CD14-positive monocyte (primary cell): ENCODE measurements at regions not wholly inside any gene's neighbourhood (a gene's known extent, or its start where the extent isn't known, plus 50 kb on each side); places are given as distances from the start of the nearest gene placed in this dataset.

ENCODE experiments used
- DNase-seq, 3 donors: peaks; one replicate each; pipeline ENCODE4 v3.0.0-alpha.2; 2011 to 2022
- H2AFZ ChIP-seq: 2 replicates; pipeline ENCODE4 v1.6.0; 2012; ENCODE audit warnings: mild to moderate bottlenecking, low read depth, low read length, inconsistent platforms; ENCODE audit not compliant: insufficient read depth, poor library complexity, severe bottlenecking
- H3K27ac ChIP-seq, 2 donors: 1 replicate in 1 of 2; 2 replicates in 1 of 2; pipeline ENCODE4 v1.5.1; 2012 to 2013; ENCODE audit warnings: low read length in 2 of 2, control low read depth in 1 of 2, inconsistent platforms in 1 of 2, low read depth in 1 of 2, mild to moderate bottlenecking in 1 of 2
- H3K27me3 ChIP-seq, 2 donors: one replicate each; pipeline versions ENCODE4 v1.6.0 to v1.6.1; 2011 to 2013; ENCODE audit warnings: low read length in 2 of 2; ENCODE audit not compliant: control insufficient read depth in 2 of 2, insufficient read depth in 2 of 2
- H3K36me3 ChIP-seq, 2 donors: replicated peaks in 1 of 2; 1 replicate in 1 of 2; 2 replicates in 1 of 2; pipeline versions ENCODE4 v1.5.1 to v1.6.1; 2012 to 2013; ENCODE audit warnings: low read length in 2 of 2, control low read depth in 1 of 2, inconsistent platforms in 1 of 2, mild to moderate bottlenecking in 1 of 2; ENCODE audit not compliant: insufficient read depth in 2 of 2, control insufficient read depth in 1 of 2
- H3K4me1 ChIP-seq, 2 donors: 1 replicate in 1 of 2; 2 replicates in 1 of 2; pipeline versions ENCODE4 v1.5.1 to v1.6.1; 2012 to 2013; ENCODE audit warnings: low read length in 2 of 2, control low read depth in 1 of 2, inconsistent platforms in 1 of 2, mild to moderate bottlenecking in 1 of 2, moderate library complexity in 1 of 2; ENCODE audit not compliant: insufficient read depth in 2 of 2, control insufficient read depth in 1 of 2
- H3K4me2 ChIP-seq: replicated peaks from 2 replicates; pipeline ENCODE3; 2012; ENCODE audit warnings: low read length, moderate library complexity, mild to moderate bottlenecking; ENCODE audit not compliant: poor library complexity, severe bottlenecking; ENCODE audit errors: extremely low read depth
- H3K4me3 ChIP-seq, 3 experiments: fragments of 200-600 bp in 1 of 3; sonication (generic) in 1 of 3; replicated peaks in 1 of 3; 1 replicate in 2 of 3; 2 replicates in 1 of 3; pipeline ENCODE4 v1.5.1; 2011 to 2013; ENCODE audit warnings: low read length in 3 of 3, mild to moderate bottlenecking in 3 of 3, control low read depth in 2 of 3, low read depth in 2 of 3, inconsistent platforms in 1 of 3, moderate library complexity in 1 of 3
- H3K79me2 ChIP-seq: 2 replicates; pipeline ENCODE4 v1.6.0; 2012; ENCODE audit warnings: mild to moderate bottlenecking, control low read depth, inconsistent platforms, low read length, moderate library complexity; ENCODE audit not compliant: insufficient read depth
- H3K9ac ChIP-seq: 2 replicates; pipeline ENCODE4 v1.6.0; 2017; ENCODE audit warnings: low read length, mild to moderate bottlenecking; ENCODE audit not compliant: insufficient read depth, poor library complexity, severe bottlenecking
- H3K9me3 ChIP-seq, 2 donors: replicated peaks in 1 of 2; 1 replicate in 1 of 2; 2 replicates in 1 of 2; pipeline versions ENCODE4 v1.5.1 to v1.6.1; 2012 to 2013; ENCODE audit warnings: low read length in 2 of 2, control low read depth in 1 of 2; ENCODE audit not compliant: control insufficient read depth in 1 of 2, insufficient read depth in 1 of 2
- H4K20me1 ChIP-seq: 2 replicates; pipeline ENCODE4 v1.6.0; 2012; ENCODE audit warnings: mild to moderate bottlenecking, low read length, control low read depth, moderate library complexity; ENCODE audit not compliant: insufficient read depth
- H3K27ac Mint-ChIP-seq, 7 donors: one replicate each; pipeline ENCODE4 v1.8.0; 2020; ENCODE audit warnings: mild to moderate bottlenecking in 7 of 7, mixed read lengths in 7 of 7, moderate library complexity in 6 of 7, inconsistent platforms in 2 of 7
- H3K27me3 Mint-ChIP-seq, 3 donors: one replicate each; pipeline ENCODE4 v1.8.0; 2021 to 2022; ENCODE audit warnings: low read depth in 3 of 3, mild to moderate bottlenecking in 3 of 3, mixed read lengths in 3 of 3, moderate library complexity in 3 of 3, inconsistent platforms in 1 of 3
- H3K36me3 Mint-ChIP-seq, 2 donors: one replicate each; pipeline ENCODE4 v1.8.0; 2020; ENCODE audit warnings: mixed read lengths in 2 of 2, inconsistent platforms in 1 of 2, mild to moderate bottlenecking in 1 of 2
- H3K4me1 Mint-ChIP-seq: one replicate; pipeline ENCODE4 v1.8.0; 2020; ENCODE audit warnings: mild to moderate bottlenecking, mixed read lengths
- H3K4me3 Mint-ChIP-seq, 2 donors: one replicate each; pipeline ENCODE4 v1.8.0; 2020; ENCODE audit warnings: mild to moderate bottlenecking in 2 of 2, mixed read lengths in 2 of 2, moderate library complexity in 1 of 2
- H3K9me3 Mint-ChIP-seq, 7 donors: one replicate each; pipeline ENCODE4 v1.8.0; 2020 to 2022; ENCODE audit warnings: mixed read lengths in 7 of 7, mild to moderate bottlenecking in 6 of 7, moderate library complexity in 6 of 7, inconsistent platforms in 2 of 7
- CTCF ChIP-seq: fragments of 200-600 bp; IDR thresholded peaks from one replicate; pipeline ENCODE4 v1.8.0; 2022; ENCODE audit warnings: antibody characterized with exemption, mild to moderate bottlenecking
- WGBS: methylation state at CpG from one replicate; pipeline ENCODE4 v1.1.5; 2013; ENCODE audit warnings: missing lambda C conversion rate; ENCODE audit not compliant: insufficient coverage; 5-methylcytosine and 5-hydroxymethylcytosine counted together
- intact Hi-C, 2 donors: fragments of 100-400 bp; cut with micrococcal nuclease; formaldehyde crosslinking; loops; one replicate each; pipeline versions ENCODE4 v1.15.0 to v1.15.1; 2023

DNA sequence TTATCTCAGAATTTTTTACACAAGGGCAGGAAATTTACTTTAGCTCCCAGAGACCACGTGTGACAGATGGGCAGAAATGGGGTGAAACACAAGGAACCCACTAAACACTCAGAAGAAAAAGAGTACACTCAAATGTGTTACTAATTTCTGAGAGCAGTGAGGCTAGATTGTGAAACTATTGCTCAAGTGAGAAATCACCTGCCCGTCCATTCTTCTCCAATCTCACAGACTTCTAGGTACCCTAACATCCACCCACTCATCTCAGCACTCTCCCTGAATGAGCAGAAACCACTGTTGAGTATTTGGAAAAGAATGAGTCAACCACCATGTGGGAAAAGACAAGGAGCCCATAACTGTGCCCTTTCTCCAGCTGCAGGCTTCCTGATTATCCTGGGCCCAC lies 293.0 kb upstream of the CDH2 start:
- Histone ChIP-seq H2AFZ (no peak overlapping the region), H3K4me3 (no peak overlapping the region), H3K27me3 (no peaks in the 10 kb centered on the region), H3K27ac (no peak overlapping the region), H3K4me1 (no peaks in the 10 kb centered on the region), H3K79me2 (no peaks in the 10 kb centered on the region), H4K20me1 (no peaks in the 10 kb centered on the region), H3K4me2 (no peak overlapping the region), H3K9me3 (peaks cover 0 to 12% of the 10 kb centered on the region in 2 donors), H3K9ac (no peak overlapping the region), H3K36me3 (no peaks in the 10 kb centered on the region)
- H3K9me3 Mint-ChIP-seq, result peaks cover 7 to 15% (median 9%) of the 10 kb centered on the region in 7 donors
- H3K4me1 Mint-ChIP-seq, result no peaks in the 10 kb centered on the region
- WGBS, result no CpG with 5 or more reads among the region's 2 CpGs
- TF ChIP-seq CTCF, result no peak
- intact Hi-C loops, result no loop called here
- no peak for DNase-seq
- no peak overlapping the region for H3K27ac Mint-ChIP-seq
- H3K27me3 Mint-ChIP-seq, result no peaks in the 10 kb centered on the region
- no peak overlapping the region for H3K4me3 Mint-ChIP-seq
- no peaks in the 10 kb centered on the region for H3K36me3 Mint-ChIP-seq

DNA sequence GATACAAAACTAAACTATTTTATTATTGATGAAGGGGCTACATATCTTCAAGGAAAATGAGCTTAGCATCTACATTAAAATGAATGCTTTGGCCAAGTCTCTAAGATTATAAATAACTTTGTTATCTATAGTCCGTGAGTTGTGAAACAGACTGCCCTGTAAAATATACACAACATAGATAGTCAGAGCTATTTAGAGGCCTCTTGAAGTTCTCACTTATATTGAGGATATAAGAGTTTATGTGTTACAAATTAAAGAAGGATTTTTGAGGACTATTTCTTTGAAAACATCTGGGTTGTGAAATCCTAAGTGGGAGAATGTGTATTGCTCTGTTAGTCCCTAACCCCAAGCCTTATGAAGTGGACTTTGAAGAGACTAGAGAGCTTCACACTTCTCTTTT lies 292.0 kb upstream of the CDH2 start:
- Mint-ChIP-seq H3K4me3 (no peak overlapping the region), H3K27ac (no peak overlapping the region), H3K36me3 (no peaks in the 10 kb centered on the region), H3K4me1 (no peaks in the 10 kb centered on the region), H3K9me3 (peaks cover 4 to 13% (median 7%) of the 10 kb centered on the region in 7 donors), H3K27me3 (no peaks in the 10 kb centered on the region)
- H3K27me3 ChIP-seq, result no peaks in the 10 kb centered on the region
- WGBS, result no CpG with 5 or more reads among the region's 1 CpG
- intact Hi-C loops, result no loop called here
- no peak overlapping the region for H3K27ac ChIP-seq
- H4K20me1 ChIP-seq, result no peaks in the 10 kb centered on the region
- H2AFZ ChIP-seq, result no peak overlapping the region
- no peak overlapping the region for H3K9ac ChIP-seq
- H3K4me2 ChIP-seq, result no peak overlapping the region
- H3K4me3 ChIP-seq, result no peak overlapping the region
- no peak for DNase-seq
- TF ChIP-seq CTCF, result no peak
- H3K36me3 ChIP-seq, result no peaks in the 10 kb centered on the region
- peaks cover 0 to 8% of the 10 kb centered on the region in 2 donors for H3K9me3 ChIP-seq
- H3K4me1 ChIP-seq, result no peaks in the 10 kb centered on the region
- no peaks in the 10 kb centered on the region for H3K79me2 ChIP-seq
